ENCODE measurements at regions not wholly inside any gene's neighbourhood (a gene's known extent, or its start where the extent isn't known, plus 50 kb on each side); places are given as distances from the start of the nearest gene placed in this dataset.
A peak's percentile ranks its signal among the peaks of the same experiment; 100 is the strongest.

DNA sequence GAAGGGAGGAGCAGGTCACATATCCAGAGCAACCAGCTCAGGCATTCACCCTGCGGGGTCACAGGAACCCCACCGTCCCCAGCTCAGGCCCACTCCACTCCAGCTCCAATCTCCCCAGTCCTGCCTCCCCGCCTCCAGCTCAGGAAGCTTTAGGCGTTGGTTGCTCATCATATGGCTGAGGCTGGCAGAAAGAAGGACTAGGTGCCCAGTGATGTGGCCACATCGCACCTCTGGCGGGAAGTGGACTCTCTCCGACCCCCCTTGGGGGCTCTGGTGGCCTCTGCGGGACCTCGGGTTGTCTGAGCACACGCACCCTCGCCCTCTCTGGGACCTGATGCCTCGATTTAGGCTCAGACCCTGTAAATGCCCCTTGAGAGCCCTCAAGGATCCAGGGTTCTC, 187.7 kb downstream of the ZFP36L2 start:
- ATAC-seq (replicated peaks in 1 of 4) (no peak), DNase-seq (no peak)
- Mint-ChIP-seq H3K36me3 (no peaks in the 10 kb centered on the region), H3K4me1 (peaks cover 3 to 19% (median 7%) of the 10 kb centered on the region in 3 donors), H3K9me3 (no peaks in the 10 kb centered on the region), H3K4me3 (no peak overlapping the region), H3K27ac (no peak overlapping the region), H3K27me3 (no peaks in the 10 kb centered on the region)
- Histone ChIP-seq H3K36me3 (ENCODE audit: control insufficient read depth in 2 of 2, extremely low read depth in 1 of 2, insufficient read depth in 1 of 2, low read length in 1 of 2) (no peaks in the 10 kb centered on the region), H3K9me3 (no peaks in the 10 kb centered on the region), H3K27me3 (replicated peaks in 1 of 2; ENCODE audit: control insufficient read depth in 2 of 2, extremely low read depth in 1 of 2, insufficient read depth in 2 of 2, low read length in 1 of 2) (peaks cover 0 to 4% of the 10 kb centered on the region in 2 experiments), H3K4me3 (ENCODE audit: control insufficient read depth in 1 of 2, extremely low read depth in 1 of 2, low read length in 1 of 2) (no peak overlapping the region), H3K27ac (ENCODE audit: low read length) (no peak overlapping the region), H3K4me1 (ENCODE audit: control insufficient read depth in 1 of 2, extremely low read depth in 1 of 2, insufficient read depth in 2 of 2, low read length in 2 of 2) (peaks cover 0 to 5% of the 10 kb centered on the region in 2 experiments)
- POLR2A ChIA-PET, result no interaction called here
- WGBS (ENCODE audit: insufficient coverage), result 91% methylated on average over 12 of the region's 12 CpGs
- CTCF ChIA-PET, result no interaction called here

DNA sequence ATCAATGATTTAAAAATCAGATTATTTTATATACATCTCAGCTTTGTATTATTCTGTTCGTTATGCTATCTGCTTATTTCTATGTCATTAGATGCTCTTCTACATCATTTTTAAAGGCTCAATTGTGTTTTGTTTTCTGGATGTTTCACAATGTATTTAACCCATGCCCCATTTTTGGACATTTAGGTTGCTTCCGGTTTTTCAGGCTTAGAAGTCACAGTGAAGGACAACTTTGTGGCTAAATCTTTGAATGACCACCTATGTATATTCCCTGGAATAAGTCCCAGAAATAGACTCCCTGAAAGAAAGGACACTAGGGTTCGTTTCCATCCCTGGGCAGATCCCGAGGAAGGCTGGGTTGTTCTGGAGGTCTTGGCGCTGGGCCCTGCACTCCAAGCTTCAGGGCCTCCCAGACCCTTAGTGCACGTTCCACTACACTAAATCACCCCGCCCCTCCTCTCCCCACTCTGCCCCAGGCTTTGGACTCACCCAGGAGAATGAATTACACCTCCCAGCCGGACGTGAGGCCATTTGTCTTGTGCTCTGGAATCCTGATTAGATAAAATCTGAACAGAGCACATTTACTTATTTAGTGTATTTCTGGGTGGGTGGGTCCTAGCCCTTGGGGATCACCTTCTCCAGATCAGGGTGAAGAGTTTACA, 188.2 kb downstream of the ZFP36L2 start:
- Histone ChIP-seq H3K9me3 (no peaks in the 10 kb centered on the region), H3K27me3 (replicated peaks in 1 of 2; ENCODE audit: control insufficient read depth in 2 of 2, extremely low read depth in 1 of 2, insufficient read depth in 2 of 2, low read length in 1 of 2) (peaks cover 0 to 4% of the 10 kb centered on the region in 2 experiments), H3K27ac (ENCODE audit: low read length) (no peak overlapping the region), H3K36me3 (ENCODE audit: control insufficient read depth in 2 of 2, extremely low read depth in 1 of 2, insufficient read depth in 1 of 2, low read length in 1 of 2) (no peaks in the 10 kb centered on the region), H3K4me1 (ENCODE audit: control insufficient read depth in 1 of 2, extremely low read depth in 1 of 2, insufficient read depth in 2 of 2, low read length in 2 of 2) (peaks cover 0 to 9% of the 10 kb centered on the region in 2 experiments), H3K4me3 (ENCODE audit: control insufficient read depth in 1 of 2, extremely low read depth in 1 of 2, low read length in 1 of 2) (no peak overlapping the region)
- ATAC-seq (replicated peaks in 1 of 4) (no peak), DNase-seq (no peak)
- WGBS (ENCODE audit: insufficient coverage), result 96% methylated on average over 3 of the region's 9 CpGs
- H3K27ac Mint-ChIP-seq, result no peak overlapping the region
- H3K36me3 Mint-ChIP-seq, result no peaks in the 10 kb centered on the region
- no peaks in the 10 kb centered on the region for H3K27me3 Mint-ChIP-seq
- peaks cover 6 to 25% (median 10%) of the 10 kb centered on the region in 3 donors for H3K4me1 Mint-ChIP-seq
- ChIA-PET POLR2A (no interaction called here), CTCF (no interaction called here)
- no peak overlapping the region for H3K4me3 Mint-ChIP-seq
- no peaks in the 10 kb centered on the region for H3K9me3 Mint-ChIP-seq

DNA sequence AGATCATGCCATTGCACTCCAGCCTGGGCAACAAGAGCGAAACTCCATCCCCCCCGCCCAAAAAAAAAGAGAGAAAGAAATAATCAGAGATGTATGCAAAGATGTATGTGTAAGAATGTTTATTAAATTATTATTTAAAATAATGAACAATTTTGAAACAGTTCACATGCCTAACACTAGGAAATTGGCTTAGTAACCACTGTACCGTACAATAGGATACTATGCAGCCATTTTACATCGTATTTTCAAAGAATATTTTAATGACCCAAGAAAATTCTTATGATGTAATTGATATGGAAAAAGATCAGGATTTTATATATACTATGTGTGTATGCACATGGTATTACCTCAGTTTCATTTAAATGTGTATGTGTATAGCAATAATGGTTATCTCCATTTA, 190.5 kb downstream of the ZFP36L2 start:
- Mint-ChIP-seq H3K9me3 (no peaks in the 10 kb centered on the region), H3K4me1 (peaks cover 19 to 37% (median 23%) of the 10 kb centered on the region in 3 donors), H3K27ac (no peak overlapping the region), H3K27me3 (no peaks in the 10 kb centered on the region), H3K36me3 (no peaks in the 10 kb centered on the region), H3K4me3 (no peak overlapping the region)
- H3K27ac ChIP-seq (ENCODE audit: low read length), result no peak overlapping the region
- H3K9me3 ChIP-seq, result no peaks in the 10 kb centered on the region
- DNase-seq (no peak), ATAC-seq (replicated peaks in 1 of 4) (no peak)
- H3K4me3 ChIP-seq (ENCODE audit: control insufficient read depth in 1 of 2, extremely low read depth in 1 of 2, low read length in 1 of 2), result no peak overlapping the region
- no CpG with 5 or more reads among the region's 4 CpGs for WGBS (ENCODE audit: insufficient coverage)
- H3K4me1 ChIP-seq (ENCODE audit: control insufficient read depth in 1 of 2, extremely low read depth in 1 of 2, insufficient read depth in 2 of 2, low read length in 2 of 2), result peaks cover 0 to 23% of the 10 kb centered on the region in 2 experiments
- CTCF ChIA-PET, result no interaction called here
- peaks cover 0 to 4% of the 10 kb centered on the region in 2 experiments for H3K27me3 ChIP-seq (replicated peaks in 1 of 2; ENCODE audit: control insufficient read depth in 2 of 2, extremely low read depth in 1 of 2, insufficient read depth in 2 of 2, low read length in 1 of 2)
- POLR2A ChIA-PET, result no interaction called here
- no peaks in the 10 kb centered on the region for H3K36me3 ChIP-seq (ENCODE audit: control insufficient read depth in 2 of 2, extremely low read depth in 1 of 2, insufficient read depth in 1 of 2, low read length in 1 of 2)

DNA sequence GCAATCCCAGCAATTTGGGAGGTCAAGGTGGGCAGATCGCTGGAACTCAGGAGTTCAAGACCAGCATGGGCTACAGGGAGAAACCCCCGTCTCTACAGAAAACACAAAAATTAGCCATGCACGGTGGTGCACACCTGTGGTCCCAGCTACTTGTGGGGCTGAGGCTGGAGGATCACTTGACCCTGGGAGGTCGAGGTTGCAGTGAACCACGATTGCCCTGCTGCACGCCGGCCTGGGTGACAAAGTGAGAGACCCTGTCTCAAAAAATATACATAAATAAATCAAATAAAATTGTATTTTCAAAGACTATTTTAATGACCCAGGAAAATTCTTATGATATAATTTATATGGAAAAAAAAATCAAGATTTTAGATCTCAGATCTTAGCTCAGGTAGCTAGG, 191.5 kb downstream of the ZFP36L2 start:
- Mint-ChIP-seq H3K27me3 (no peaks in the 10 kb centered on the region), H3K4me1 (peaks cover 19 to 30% (median 21%) of the 10 kb centered on the region in 3 donors), H3K36me3 (no peaks in the 10 kb centered on the region), H3K27ac (no peak overlapping the region), H3K4me3 (no peak overlapping the region), H3K9me3 (no peaks in the 10 kb centered on the region)
- Histone ChIP-seq H3K9me3 (no peaks in the 10 kb centered on the region), H3K36me3 (ENCODE audit: control insufficient read depth in 2 of 2, extremely low read depth in 1 of 2, insufficient read depth in 1 of 2, low read length in 1 of 2) (no peaks in the 10 kb centered on the region), H3K4me3 (ENCODE audit: control insufficient read depth in 1 of 2, extremely low read depth in 1 of 2, low read length in 1 of 2) (no peak overlapping the region), H3K4me1 (ENCODE audit: control insufficient read depth in 1 of 2, extremely low read depth in 1 of 2, insufficient read depth in 2 of 2, low read length in 2 of 2) (peaks cover 0 to 23% of the 10 kb centered on the region in 2 experiments), H3K27me3 (replicated peaks in 1 of 2; ENCODE audit: control insufficient read depth in 2 of 2, extremely low read depth in 1 of 2, insufficient read depth in 2 of 2, low read length in 1 of 2) (peaks cover 0 to 4% of the 10 kb centered on the region in 2 experiments), H3K27ac (ENCODE audit: low read length) (no peak overlapping the region)
- POLR2A ChIA-PET, result no interaction called here
- CTCF ChIA-PET, result no interaction called here
- DNase-seq (no peak), ATAC-seq (replicated peaks in 1 of 4) (no peak)
- WGBS (ENCODE audit: insufficient coverage), result 96% methylated on average over 3 of the region's 7 CpGs

DNA sequence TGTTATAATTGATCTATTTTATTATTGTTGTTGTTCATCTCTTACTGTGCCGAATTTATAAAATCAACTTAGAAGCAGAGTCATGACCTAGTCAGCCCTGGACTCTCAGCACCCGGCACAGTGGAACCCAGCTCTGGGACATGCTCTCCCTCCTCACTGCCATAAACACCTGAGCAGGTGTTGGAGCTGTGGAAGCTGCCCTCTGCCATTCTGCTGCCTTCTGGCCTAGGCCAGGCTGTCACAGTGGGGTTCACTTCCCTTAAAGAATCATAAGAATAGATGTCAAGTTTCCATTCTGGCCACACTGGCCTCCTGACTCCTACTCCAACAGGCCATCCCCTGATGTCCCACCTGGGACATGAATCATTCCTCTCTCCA, 192.2 kb downstream of the ZFP36L2 start:
- Histone ChIP-seq H3K27ac (ENCODE audit: low read length) (no peak overlapping the region), H3K4me3 (ENCODE audit: control insufficient read depth in 1 of 2, extremely low read depth in 1 of 2, low read length in 1 of 2) (no peak overlapping the region), H3K9me3 (no peaks in the 10 kb centered on the region), H3K4me1 (ENCODE audit: control insufficient read depth in 1 of 2, extremely low read depth in 1 of 2, insufficient read depth in 2 of 2, low read length in 2 of 2) (peaks cover 0 to 18% of the 10 kb centered on the region in 2 experiments), H3K27me3 (replicated peaks in 1 of 2; ENCODE audit: control insufficient read depth in 2 of 2, extremely low read depth in 1 of 2, insufficient read depth in 2 of 2, low read length in 1 of 2) (peaks cover 0 to 4% of the 10 kb centered on the region in 2 experiments), H3K36me3 (ENCODE audit: control insufficient read depth in 2 of 2, extremely low read depth in 1 of 2, insufficient read depth in 1 of 2, low read length in 1 of 2) (no peaks in the 10 kb centered on the region)
- WGBS (ENCODE audit: insufficient coverage), result 100% methylated on average over 1 of the region's 2 CpGs
- Mint-ChIP-seq H3K9me3 (no peaks in the 10 kb centered on the region), H3K4me3 (no peak overlapping the region), H3K36me3 (no peaks in the 10 kb centered on the region), H3K27ac (peak overlapping the region in 1 of 2 donors; percentile 8), H3K4me1 (peaks cover 19 to 26% (median 21%) of the 10 kb centered on the region in 3 donors), H3K27me3 (no peaks in the 10 kb centered on the region)
- no peak for ATAC-seq (replicated peaks in 1 of 4)
- ChIA-PET POLR2A (no interaction called here), CTCF (no interaction called here)
- DNase-seq, result no peak

DNA sequence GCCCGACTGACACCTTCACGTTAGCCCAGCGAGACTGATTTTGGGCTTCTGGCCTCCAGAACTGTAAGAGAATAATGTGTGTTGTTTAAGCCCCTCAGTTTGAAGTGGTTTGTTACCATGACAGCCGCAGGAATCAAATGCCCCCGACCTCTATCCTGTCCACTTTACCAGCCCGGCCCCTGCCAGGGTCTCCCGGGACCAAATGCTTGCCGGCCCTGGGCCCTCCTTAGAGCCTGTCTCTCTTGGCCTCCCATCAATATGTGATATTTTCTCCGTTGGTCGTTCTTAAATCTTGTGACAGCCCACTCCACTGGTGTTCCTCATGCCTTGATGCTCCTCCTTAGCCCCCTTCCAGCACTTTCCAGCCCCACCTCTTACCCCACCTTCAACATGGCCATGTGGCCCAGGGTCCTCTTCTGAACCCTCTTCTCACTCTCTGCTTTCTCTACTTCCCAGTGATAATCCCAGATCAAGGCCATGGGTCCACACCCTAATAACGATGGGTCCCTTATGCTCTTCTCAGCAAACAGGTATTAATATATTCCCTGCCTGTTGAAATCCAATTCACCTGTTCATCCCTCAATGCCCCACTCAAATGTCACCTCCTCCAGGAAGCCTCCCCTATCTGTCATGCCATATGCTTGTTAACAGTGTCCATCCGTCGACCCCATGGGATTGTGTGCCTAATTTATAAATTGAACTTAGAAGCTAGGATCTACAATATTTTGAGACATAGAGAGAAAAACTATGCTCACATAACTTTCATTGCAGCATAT, 192.8 kb downstream of the ZFP36L2 start:
- Mint-ChIP-seq H3K27me3 (no peaks in the 10 kb centered on the region), H3K4me1 (peaks cover 19 to 26% (median 21%) of the 10 kb centered on the region in 3 donors), H3K27ac (peak overlapping the region in 1 of 2 donors; percentile 45), H3K9me3 (no peaks in the 10 kb centered on the region), H3K4me3 (peak overlapping the region in 1 of 3 donors; percentile 14), H3K36me3 (no peaks in the 10 kb centered on the region)
- H3K27ac ChIP-seq (ENCODE audit: low read length), result no peak overlapping the region
- DNase-seq (no peak), ATAC-seq (replicated peaks in 1 of 4) (no peak)
- ChIA-PET POLR2A (no interaction called here), CTCF (no interaction called here)
- no peaks in the 10 kb centered on the region for H3K9me3 ChIP-seq
- H3K4me1 ChIP-seq (ENCODE audit: control insufficient read depth in 1 of 2, extremely low read depth in 1 of 2, insufficient read depth in 2 of 2, low read length in 2 of 2), result peaks cover 0 to 18% of the 10 kb centered on the region in 2 experiments
- no peaks in the 10 kb centered on the region for H3K36me3 ChIP-seq (ENCODE audit: control insufficient read depth in 2 of 2, extremely low read depth in 1 of 2, insufficient read depth in 1 of 2, low read length in 1 of 2)
- no peak overlapping the region for H3K4me3 ChIP-seq (ENCODE audit: control insufficient read depth in 1 of 2, extremely low read depth in 1 of 2, low read length in 1 of 2)
- H3K27me3 ChIP-seq (replicated peaks in 1 of 2; ENCODE audit: control insufficient read depth in 2 of 2, extremely low read depth in 1 of 2, insufficient read depth in 2 of 2, low read length in 1 of 2), result no peaks in the 10 kb centered on the region
- WGBS (ENCODE audit: insufficient coverage), result 90% methylated on average over 8 of the region's 13 CpGs

All from T-cell (primary cell).